ENCODE measurements at regions not wholly inside any gene's neighbourhood (a gene's known extent, or its start where the extent isn't known, plus 50 kb on each side); places are given as distances from the start of the nearest gene placed in this dataset.
"Not testable (repeated sequence)": the region's sequence is repeated elsewhere in the genome, so short reads cannot be mapped to it uniquely, and the experiment has no call there.

- no peak for DNase-seq
Observed at GRCh38 chr18:76102626-76103025, 392.4 kb downstream of the ZNF516 start.

GRCh38 chr18:76102156-76102555 is 392.9 kb downstream of the ZNF516 start:
- no peak for DNase-seq

- no peak for DNase-seq
Observed at GRCh38 chr18:76099931-76100457, 395.0 kb downstream of the ZNF516 start.

GRCh38 chr18:76098674-76099411 is 396.2 kb downstream of the ZNF516 start:
- DNase-seq, result no peak

GRCh38 chr18:76081536-76081935 is 413.5 kb downstream of the ZNF516 start:
- DNase-seq, result no peak

GRCh38 chr18:76080430-76080829 is 414.6 kb downstream of the ZNF516 start:
- no peak for DNase-seq

GRCh38 chr18:76075777-76076176 is 419.3 kb downstream of the ZNF516 start:
- DNase-seq, result no peak

- DNase-seq, result no peak
Observed at GRCh38 chr18:76064998-76065397, 430.0 kb downstream of the ZNF516 start.

GRCh38 chr18:76058146-76058545 is 436.9 kb downstream of the ZNF516 start:
- DNase-seq, result no peak

- no peak for DNase-seq
Observed at GRCh38 chr18:76057386-76057785, 437.7 kb downstream of the ZNF516 start.

GRCh38 chr18:76056471-76057110 is 438.5 kb downstream of the ZNF516 start:
- no peak for DNase-seq

- no peak for DNase-seq
Observed at GRCh38 chr18:76055578-76055977, 439.5 kb downstream of the ZNF516 start.

GRCh38 chr18:76055025-76055424 is 440.0 kb downstream of the ZNF516 start:
- no peak for DNase-seq

- no peak for DNase-seq
Observed at GRCh38 chr18:76054156-76054555, 440.9 kb downstream of the ZNF516 start.

GRCh38 chr18:76053551-76053950 is 441.5 kb downstream of the ZNF516 start:
- DNase-seq, result no peak

GRCh38 chr18:76052227-76052595 is 442.8 kb downstream of the ZNF516 start:
- no peak for DNase-seq

GRCh38 chr18:76051396-76052226 is 443.4 kb downstream of the ZNF516 start:
- DNase-seq, result no peak

GRCh38 chr18:76046221-76046620 is 448.8 kb downstream of the ZNF516 start:
- DNase-seq, result no peak

- DNase-seq, result no peak
Observed at GRCh38 chr18:76042511-76042910, 452.5 kb downstream of the ZNF516 start.

- DNase-seq, result no peak
Observed at GRCh38 chr18:76018210-76018609, 476.8 kb downstream of the ZNF516 start.

- DNase-seq, result no peak
Observed at GRCh38 chr18:76013057-76013456, 482.0 kb downstream of the ZNF516 start.

GRCh38 chr18:76005632-76006208 is 489.3 kb downstream of the ZNF516 start:
- DNase-seq, result peak; percentile 63

GRCh38 chr18:75987913-75988312 is 507.1 kb downstream of the ZNF516 start:
- not testable (repeated sequence) for DNase-seq
